HK-2 (cell line): ENCODE measurements at regions not wholly inside any gene's neighbourhood (a gene's known extent, or its start where the extent isn't known, plus 50 kb on each side); places are given as distances from the start of the nearest gene placed in this dataset.

Source experiments
- DNase-seq: peaks from one replicate; pipeline ENCODE4 v3.0.0-alpha.2; 2018; ENCODE audit not compliant: unreplicated experiment

GRCh38 chr13:97631158-97631557 is 197.2 kb downstream of the RAP2A start:
- DNase-seq: no peak

- no peak for DNase-seq
These were observed 205.3 kb downstream of the RAP2A start for GRCh38 chr13:97639236-97639635.

GRCh38 chr13:97640268-97640667 is 206.3 kb downstream of the RAP2A start:
- no peak for DNase-seq

- DNase-seq: no peak
These were observed 214.4 kb downstream of the RAP2A start for GRCh38 chr13:97648171-97648880.

- no peak for DNase-seq
These were observed 214.9 kb downstream of the RAP2A start for GRCh38 chr13:97648881-97649224.

- no peak for DNase-seq
These were observed 219.6 kb downstream of the RAP2A start for GRCh38 chr13:97653443-97654140.

- DNase-seq: no peak
These were observed 220.3 kb downstream of the RAP2A start for GRCh38 chr13:97654236-97654635.

- no peak for DNase-seq
These were observed 224.6 kb downstream of the RAP2A start for GRCh38 chr13:97658556-97658955.

GRCh38 chr13:97659602-97660001 is 225.6 kb downstream of the RAP2A start:
- DNase-seq: no peak

- no peak for DNase-seq
These were observed 226.8 kb downstream of the RAP2A start for GRCh38 chr13:97660594-97661260.

- no peak for DNase-seq
These were observed 252.6 kb downstream of the RAP2A start for GRCh38 chr13:97686594-97686993.

GRCh38 chr13:97692628-97693027 is 258.7 kb downstream of the RAP2A start:
- DNase-seq: no peak

- DNase-seq: peak; percentile 12
These were observed 257.8 kb upstream of the IPO5 start for GRCh38 chr13:97695684-97696083.

GRCh38 chr13:97696921-97697320 is 256.6 kb upstream of the IPO5 start:
- no peak for DNase-seq

- no peak for DNase-seq
These were observed 253.1 kb upstream of the IPO5 start for GRCh38 chr13:97700306-97700848.

- DNase-seq: no peak
These were observed 250.9 kb upstream of the IPO5 start for GRCh38 chr13:97702614-97703013.

GRCh38 chr13:97710797-97711196 is 242.7 kb upstream of the IPO5 start:
- DNase-seq: no peak

GRCh38 chr13:97712770-97713169 is 240.7 kb upstream of the IPO5 start:
- no peak for DNase-seq

- DNase-seq: no peak
These were observed 237.7 kb upstream of the IPO5 start for GRCh38 chr13:97715763-97716162.

GRCh38 chr13:97716746-97717145 is 236.7 kb upstream of the IPO5 start:
- no peak for DNase-seq

- no peak for DNase-seq
These were observed 233.7 kb upstream of the IPO5 start for GRCh38 chr13:97719736-97720135.

GRCh38 chr13:97720896-97721295 is 232.6 kb upstream of the IPO5 start:
- DNase-seq: no peak

GRCh38 chr13:97723655-97724054 is 229.8 kb upstream of the IPO5 start:
- no peak for DNase-seq
